ENCODE measurements at regions not wholly inside any gene's neighbourhood (a gene's known extent, or its start where the extent isn't known, plus 50 kb on each side); places are given as distances from the start of the nearest gene placed in this dataset.

- TF ChIP-seq TAF7 (optimal IDR thresholded peaks at IDR 0.05; ENCODE audit: borderline replicate concordance, low read depth, low read length) (no peak), ZNF274 (IDR thresholded peaks at IDR 0.05; ENCODE audit: borderline replicate concordance, extremely low read depth, low read length) (no peak), CBX8 (IDR thresholded peaks at IDR 0.05; ENCODE audit: borderline replicate concordance, low read depth, low read length) (no peak)
Observed at GRCh38 chr18:34283506-34283905, 58.8 kb upstream of the NOL4 start (continued).
